Activated CD8-positive, alpha-beta T cell treated with anti-CD3 and anti-CD28 coated beads, Interleukin-2, amount 10 ng/mL, durations not matched to agents 7 days and 5 days (primary cell): ENCODE measurements at regions not wholly inside any gene's neighbourhood (a gene's known extent, or its start where the extent isn't known, plus 50 kb on each side); places are given as distances from the start of the nearest gene placed in this dataset.

ENCODE experiments used
- ATAC-seq: fragments of 150-1000 bp; cut with Tn5 transposase; one replicate; pipeline ENCODE4 v1.10.0; 2021; ENCODE audit warnings: moderate library complexity
- CTCF ChIA-PET: fragments of 350-600 bp; sonication (Branson Sonifier 250); formaldehyde crosslinking; loops from one replicate; lab custom pipeline; 2021; ENCODE audit warnings: antibody characterized with exemption; lab: Charles Lee
- POLR2A ChIA-PET: fragments of 350-600 bp; sonication (Branson Sonifier 250); formaldehyde crosslinking; loops from one replicate; lab custom pipeline; 2021; ENCODE audit warnings: antibody characterized with exemption; lab: Charles Lee
- DNase-seq: peaks from one replicate; pipeline ENCODE4 v3.0.0-alpha.2; 2020
- H3K27ac Mint-ChIP-seq: one replicate; pipeline ENCODE4 v1.8.0; 2021; ENCODE audit warnings: mild to moderate bottlenecking, mixed read lengths
- H3K27me3 Mint-ChIP-seq: one replicate; pipeline ENCODE4 v1.8.0; 2021; ENCODE audit warnings: low read depth, mixed read lengths
- H3K36me3 Mint-ChIP-seq: one replicate; pipeline ENCODE4 v1.8.0; 2021; ENCODE audit warnings: low read depth, mixed read lengths
- H3K4me1 Mint-ChIP-seq: one replicate; pipeline ENCODE4 v1.8.0; 2021; ENCODE audit warnings: low read depth, mixed read lengths
- H3K4me3 Mint-ChIP-seq: one replicate; pipeline ENCODE4 v1.8.0; 2021; ENCODE audit warnings: mild to moderate bottlenecking, mixed read lengths
- H3K9me3 Mint-ChIP-seq: one replicate; pipeline ENCODE4 v1.8.0; 2022; ENCODE audit warnings: mixed read lengths; ENCODE audit not compliant: insufficient read depth

- ATAC-seq, result no peak
- Mint-ChIP-seq H3K27ac (no peak overlapping the region), H3K9me3 (no peaks in the 10 kb centered on the region), H3K36me3 (no peaks in the 10 kb centered on the region), H3K4me3 (no peak overlapping the region), H3K27me3 (no peaks in the 10 kb centered on the region), H3K4me1 (no peaks in the 10 kb centered on the region)
- POLR2A ChIA-PET, result interaction anchor here (0.5 kb wide), 1 partner anchor 719 kb away, joined by 3 read pairs; no protein-coding TSS in a partner anchor
- DNase-seq, result no peak
- CTCF ChIA-PET, result no interaction called here
These were observed 239.6 kb downstream of the LPIN1 start for GRCh38 chr2:11985817-11986566.

DNA sequence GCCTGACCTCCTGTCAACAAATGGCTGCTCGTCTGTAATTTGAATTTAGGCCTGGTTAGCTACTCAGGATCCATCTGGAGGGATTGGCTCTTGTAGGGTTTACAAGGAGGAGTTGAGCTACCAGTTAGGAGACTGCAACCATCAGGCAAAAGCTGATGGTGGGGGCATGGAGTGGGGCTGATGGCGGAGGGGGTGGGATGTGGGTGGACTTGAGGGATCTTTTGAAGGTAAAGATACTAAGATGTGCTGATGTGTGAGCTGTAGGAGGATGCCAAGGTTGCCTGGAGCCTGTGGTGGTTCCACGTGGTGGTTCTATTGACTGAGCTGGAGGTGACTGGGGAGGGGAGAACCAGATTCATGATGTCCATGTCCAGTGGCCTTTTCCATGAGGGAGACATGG, 240.7 kb downstream of the LPIN1 start:
- Mint-ChIP-seq H3K27me3 (no peaks in the 10 kb centered on the region), H3K4me1 (no peaks in the 10 kb centered on the region), H3K27ac (no peak overlapping the region), H3K36me3 (no peaks in the 10 kb centered on the region), H3K9me3 (no peaks in the 10 kb centered on the region), H3K4me3 (no peak overlapping the region)
- ChIA-PET POLR2A (no interaction called here), CTCF (no interaction called here)
- DNase-seq (no peak), ATAC-seq (no peak)

DNA sequence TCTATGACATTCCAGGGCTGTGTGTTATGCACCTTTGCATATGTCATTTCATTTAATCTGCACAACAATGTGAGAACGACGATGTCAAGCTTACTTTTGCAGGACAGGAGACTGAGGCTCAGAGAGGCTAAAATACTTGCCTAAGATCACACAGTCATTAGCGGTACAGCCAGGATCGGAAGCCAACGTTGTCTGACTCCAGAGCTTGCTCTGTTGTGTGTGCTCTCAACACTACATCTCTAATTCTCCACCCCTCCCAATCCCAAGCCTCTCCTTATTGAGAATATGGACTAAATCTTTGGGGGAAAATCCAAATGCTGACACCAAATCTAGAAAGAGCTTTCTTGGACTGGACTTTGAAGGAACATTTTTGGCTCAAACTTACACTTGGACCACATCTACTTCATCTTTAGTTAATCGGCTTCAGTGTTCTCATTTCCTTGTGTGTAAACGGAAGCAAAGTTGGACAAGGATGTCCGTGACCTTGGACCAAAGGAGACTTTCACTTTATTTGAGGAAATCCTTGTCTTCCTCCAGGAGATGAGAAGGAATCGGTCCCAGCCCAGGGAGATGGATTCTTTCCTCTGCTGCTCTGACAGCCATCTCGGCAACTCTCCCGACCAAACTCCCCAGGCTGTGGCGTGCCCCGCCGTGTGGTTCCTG, 242.4 kb downstream of the LPIN1 start:
- Mint-ChIP-seq H3K4me3 (no peak overlapping the region), H3K9me3 (no peaks in the 10 kb centered on the region), H3K27me3 (peaks cover 6% of the 10 kb centered on the region), H3K4me1 (no peaks in the 10 kb centered on the region), H3K36me3 (no peaks in the 10 kb centered on the region), H3K27ac (no peak overlapping the region)
- no peak for DNase-seq
- CTCF ChIA-PET, result no interaction called here
- ATAC-seq, result no peak
- POLR2A ChIA-PET, result no interaction called here

GRCh38 chr2:11989354-11989703, 242.9 kb downstream of the LPIN1 start:
- Mint-ChIP-seq H3K4me1 (no peaks in the 10 kb centered on the region), H3K9me3 (no peaks in the 10 kb centered on the region), H3K4me3 (no peak overlapping the region), H3K36me3 (no peaks in the 10 kb centered on the region), H3K27me3 (peaks cover 8% of the 10 kb centered on the region), H3K27ac (no peak overlapping the region)
- POLR2A ChIA-PET, result no interaction called here
- ATAC-seq (no peak), DNase-seq (no peak)
- CTCF ChIA-PET, result no interaction called here

DNA sequence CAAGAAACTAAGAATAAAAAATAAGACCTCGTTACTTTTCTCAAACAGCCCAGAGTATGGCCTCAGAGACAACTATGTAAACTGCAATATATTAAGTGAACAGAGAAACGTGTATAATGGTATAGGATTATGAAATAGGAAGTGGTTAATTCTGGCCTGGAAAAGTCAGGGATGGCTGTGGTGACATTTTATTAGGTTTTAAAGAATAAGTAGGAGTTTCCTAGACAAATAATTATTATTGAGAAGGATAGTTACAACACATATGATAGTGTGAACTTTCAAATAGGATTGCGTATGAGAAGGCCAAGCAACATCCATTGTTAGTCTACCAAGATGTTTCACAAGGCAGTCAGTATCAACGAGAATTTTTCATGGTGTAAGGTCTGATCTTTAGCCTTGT, 244.1 kb downstream of the LPIN1 start:
- POLR2A ChIA-PET, result no interaction called here
- H3K4me1 Mint-ChIP-seq, result no peaks in the 10 kb centered on the region
- H3K27ac Mint-ChIP-seq, result no peak overlapping the region
- no peak overlapping the region for H3K4me3 Mint-ChIP-seq
- peaks cover 10% of the 10 kb centered on the region for H3K27me3 Mint-ChIP-seq
- no peaks in the 10 kb centered on the region for H3K9me3 Mint-ChIP-seq
- DNase-seq, result no peak
- no peaks in the 10 kb centered on the region for H3K36me3 Mint-ChIP-seq
- CTCF ChIA-PET, result no interaction called here
- no peak for ATAC-seq

GRCh38 chr2:11993749-11994148, 247.3 kb downstream of the LPIN1 start:
- peaks cover 16% of the 10 kb centered on the region for H3K27me3 Mint-ChIP-seq
- CTCF ChIA-PET, result no interaction called here
- no peaks in the 10 kb centered on the region for H3K9me3 Mint-ChIP-seq

GRCh38 chr2:11995456-11995855, 249.0 kb downstream of the LPIN1 start:
- DNase-seq (no peak), ATAC-seq (no peak)
- Mint-ChIP-seq H3K4me3 (no peak overlapping the region), H3K36me3 (no peaks in the 10 kb centered on the region), H3K9me3 (no peaks in the 10 kb centered on the region), H3K27me3 (peaks cover 19% of the 10 kb centered on the region), H3K27ac (no peak overlapping the region), H3K4me1 (peaks cover 12% of the 10 kb centered on the region)
- ChIA-PET POLR2A (no interaction called here), CTCF (no interaction called here)

More at GRCh38 chr2:11993749-11994148, 247.3 kb downstream of the LPIN1 start:
- POLR2A ChIA-PET, result no interaction called here
- no peak overlapping the region for H3K27ac Mint-ChIP-seq
- no peak overlapping the region for H3K4me3 Mint-ChIP-seq
- DNase-seq (no peak), ATAC-seq (no peak)
- no peaks in the 10 kb centered on the region for H3K36me3 Mint-ChIP-seq
- H3K4me1 Mint-ChIP-seq, result peaks cover 12% of the 10 kb centered on the region

GRCh38 chr2:11996618-11997017, 250.2 kb downstream of the LPIN1 start:
- no peaks in the 10 kb centered on the region for H3K9me3 Mint-ChIP-seq
- POLR2A ChIA-PET, result no interaction called here

GRCh38 chr2:11997142-11997541, 250.7 kb downstream of the LPIN1 start:
- no peak for ATAC-seq
- no peak overlapping the region for H3K4me3 Mint-ChIP-seq
- peaks cover 13% of the 10 kb centered on the region for H3K4me1 Mint-ChIP-seq
- ChIA-PET CTCF (no interaction called here), POLR2A (no interaction called here)
- no peak overlapping the region for H3K27ac Mint-ChIP-seq
- no peak for DNase-seq
- no peaks in the 10 kb centered on the region for H3K9me3 Mint-ChIP-seq
- peaks cover 33% of the 10 kb centered on the region for H3K27me3 Mint-ChIP-seq
- H3K36me3 Mint-ChIP-seq, result peaks cover 2% of the 10 kb centered on the region

More at GRCh38 chr2:11996618-11997017, 250.2 kb downstream of the LPIN1 start:
- CTCF ChIA-PET, result no interaction called here
- H3K36me3 Mint-ChIP-seq, result peaks cover 2% of the 10 kb centered on the region
- no peak overlapping the region for H3K4me3 Mint-ChIP-seq
- ATAC-seq (no peak), DNase-seq (no peak)
- H3K27ac Mint-ChIP-seq, result no peak overlapping the region
- H3K4me1 Mint-ChIP-seq, result peaks cover 12% of the 10 kb centered on the region
- H3K27me3 Mint-ChIP-seq, result peaks cover 29% of the 10 kb centered on the region

- no peak for ATAC-seq
- peaks cover 38% of the 10 kb centered on the region for H3K27me3 Mint-ChIP-seq
- POLR2A ChIA-PET, result no interaction called here
- peaks cover 2% of the 10 kb centered on the region for H3K36me3 Mint-ChIP-seq
- H3K4me3 Mint-ChIP-seq, result no peak overlapping the region
- peaks cover 13% of the 10 kb centered on the region for H3K4me1 Mint-ChIP-seq
- DNase-seq, result peak; percentile 25
- no peak overlapping the region for H3K27ac Mint-ChIP-seq
- H3K9me3 Mint-ChIP-seq, result no peaks in the 10 kb centered on the region
- CTCF ChIA-PET, result no interaction called here
These were observed 251.8 kb downstream of the LPIN1 start for GRCh38 chr2:11998218-11998617.

DNA sequence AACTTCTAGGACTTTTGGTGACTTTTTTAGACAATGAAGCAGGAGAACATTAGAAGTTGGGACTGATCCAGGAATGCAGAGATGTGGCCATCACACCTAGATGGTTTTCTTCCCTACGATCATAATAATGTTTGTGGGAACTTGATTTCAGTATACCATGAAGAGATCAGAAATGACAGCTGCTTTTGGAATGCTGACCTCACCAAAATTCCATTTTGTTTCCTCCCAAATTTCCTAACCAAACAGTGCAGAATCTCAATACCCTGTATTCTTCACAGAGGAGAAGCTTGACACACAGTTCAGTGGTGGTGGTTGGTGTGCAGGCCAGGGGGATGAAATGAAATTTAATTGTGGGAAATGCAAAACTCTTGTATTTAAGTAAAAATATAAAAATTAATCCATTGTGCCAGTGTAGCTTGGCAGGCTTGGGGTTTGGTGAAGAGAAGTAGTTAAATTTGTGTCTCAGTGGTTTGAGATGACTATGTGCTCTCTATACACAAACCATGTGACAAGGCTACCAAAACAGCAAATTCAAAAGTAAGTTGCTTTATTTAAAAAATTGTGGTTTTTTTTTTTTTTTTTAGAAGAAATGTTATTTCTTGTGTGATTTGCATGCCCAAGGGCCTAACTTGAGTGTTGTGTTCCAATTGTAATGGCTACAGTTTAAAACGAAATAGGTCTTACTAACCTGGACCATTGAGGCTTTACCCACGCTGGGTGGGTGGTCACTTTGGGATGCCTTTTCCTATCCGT, 252.4 kb downstream of the LPIN1 start:
- ChIA-PET CTCF (no interaction called here), POLR2A (no interaction called here)
- peaks cover 35% of the 10 kb centered on the region for H3K27me3 Mint-ChIP-seq
- H3K27ac Mint-ChIP-seq, result no peak overlapping the region
- no peaks in the 10 kb centered on the region for H3K9me3 Mint-ChIP-seq
- peaks cover 13% of the 10 kb centered on the region for H3K4me1 Mint-ChIP-seq
- peaks cover 2% of the 10 kb centered on the region for H3K36me3 Mint-ChIP-seq
- H3K4me3 Mint-ChIP-seq, result no peak overlapping the region
- no peak for DNase-seq
- ATAC-seq, result no peak

DNA sequence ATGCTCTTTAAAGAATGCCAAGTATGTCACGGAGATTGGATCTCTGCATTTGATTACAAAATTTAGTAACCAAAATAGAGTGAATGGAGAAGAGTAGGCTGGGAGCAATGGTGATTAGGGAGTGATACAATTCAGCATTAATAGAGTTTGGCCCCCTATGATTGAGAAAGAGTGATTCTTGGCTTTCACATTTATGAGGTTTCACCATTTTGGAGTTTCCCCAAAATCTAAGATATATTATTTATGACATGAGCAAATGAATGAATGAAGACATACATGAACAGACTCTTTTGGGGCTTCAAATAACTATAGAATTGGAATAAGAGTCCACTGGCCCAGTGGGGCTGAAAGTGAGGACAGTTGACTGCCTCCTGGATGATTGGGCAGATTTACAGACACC, 255.2 kb downstream of the LPIN1 start:
- H3K4me3 Mint-ChIP-seq, result no peak overlapping the region
- H3K27ac Mint-ChIP-seq, result no peak overlapping the region
- H3K4me1 Mint-ChIP-seq, result peaks cover 33% of the 10 kb centered on the region
- POLR2A ChIA-PET, result no interaction called here
- H3K27me3 Mint-ChIP-seq, result peaks cover 31% of the 10 kb centered on the region
- CTCF ChIA-PET, result no interaction called here
- no peaks in the 10 kb centered on the region for H3K9me3 Mint-ChIP-seq
- DNase-seq (no peak), ATAC-seq (no peak)
- peaks cover 2% of the 10 kb centered on the region for H3K36me3 Mint-ChIP-seq
